ENCODE measurements at regions not wholly inside any gene's neighbourhood (a gene's known extent, or its start where the extent isn't known, plus 50 kb on each side); places are given as distances from the start of the nearest gene placed in this dataset.

DNA sequence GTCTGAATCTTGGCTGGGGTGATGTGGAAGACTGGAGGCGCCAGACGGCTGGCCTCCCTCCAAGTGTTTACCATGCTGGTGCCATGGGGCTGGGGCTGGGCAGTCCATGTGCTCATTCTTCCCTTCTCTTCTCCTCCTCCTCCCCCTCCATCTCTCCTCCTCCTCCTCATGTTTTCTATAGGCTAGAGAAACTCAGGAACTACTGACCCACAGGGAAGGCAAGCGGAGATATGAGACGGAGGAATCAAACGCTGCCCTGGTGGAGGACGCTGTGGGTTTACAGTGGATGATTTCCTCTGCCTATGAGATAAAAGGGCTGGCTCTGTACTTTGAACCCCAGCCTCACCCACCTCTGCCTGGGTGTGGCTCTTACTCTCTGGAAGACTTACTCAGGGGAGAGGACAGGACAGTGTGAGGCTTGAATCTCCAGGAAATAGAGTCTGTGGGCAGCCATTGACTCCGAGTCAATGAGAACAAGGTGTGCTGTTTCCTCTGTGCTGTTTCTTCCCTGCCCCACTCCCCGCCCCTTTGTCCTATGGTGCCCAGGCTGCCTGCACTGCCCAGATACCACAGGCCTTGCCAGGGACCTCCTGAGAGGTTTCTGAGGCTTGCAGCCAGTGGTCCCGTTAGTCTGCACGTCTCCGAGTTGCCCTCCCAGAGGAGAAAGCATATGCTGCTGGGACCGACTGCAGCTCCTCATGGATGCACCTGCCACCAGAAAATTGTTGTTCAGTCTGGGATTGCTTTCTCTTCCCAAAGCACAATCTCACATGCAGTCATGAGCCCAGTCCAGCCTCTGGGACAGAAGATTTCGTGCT is 132.6 kb upstream of the ARHGAP5 start:
- Histone ChIP-seq H3K9me3 (ENCODE audit: control insufficient read depth, insufficient read depth, low read length) (no peaks in the 10 kb centered on the region), H3K36me3 (ENCODE audit: control insufficient read depth, low read length) (no peaks in the 10 kb centered on the region), H3K27me3 (ENCODE audit: control insufficient read depth, low read length) (no peaks in the 10 kb centered on the region), H4K20me1 (ENCODE audit: control insufficient read depth, insufficient read depth, low read depth, low read length) (no peaks in the 10 kb centered on the region), H3K4me2 (ENCODE audit: low read length) (no peak overlapping the region), H3K4me3 (ENCODE audit: low read length) (no peak overlapping the region), H3K79me2 (ENCODE audit: control insufficient read depth, low read length) (no peaks in the 10 kb centered on the region), H3K4me1 (ENCODE audit: control insufficient read depth, low read length) (no peaks in the 10 kb centered on the region), H3F3A (ENCODE audit: control insufficient read depth, insufficient read depth) (no peaks in the 10 kb centered on the region), H3K27ac (ENCODE audit: low read depth, low read length) (no peak overlapping the region), H3K9me2 (replicated peaks; ENCODE audit: control insufficient read depth, low read length) (no peaks in the 10 kb centered on the region)
- no peak for TF ChIP-seq EZH2phosphoT487 (IDR thresholded peaks at IDR 0.05; ENCODE audit: borderline replicate concordance, low read length)
- TF ChIP-seq, protein P1, sequence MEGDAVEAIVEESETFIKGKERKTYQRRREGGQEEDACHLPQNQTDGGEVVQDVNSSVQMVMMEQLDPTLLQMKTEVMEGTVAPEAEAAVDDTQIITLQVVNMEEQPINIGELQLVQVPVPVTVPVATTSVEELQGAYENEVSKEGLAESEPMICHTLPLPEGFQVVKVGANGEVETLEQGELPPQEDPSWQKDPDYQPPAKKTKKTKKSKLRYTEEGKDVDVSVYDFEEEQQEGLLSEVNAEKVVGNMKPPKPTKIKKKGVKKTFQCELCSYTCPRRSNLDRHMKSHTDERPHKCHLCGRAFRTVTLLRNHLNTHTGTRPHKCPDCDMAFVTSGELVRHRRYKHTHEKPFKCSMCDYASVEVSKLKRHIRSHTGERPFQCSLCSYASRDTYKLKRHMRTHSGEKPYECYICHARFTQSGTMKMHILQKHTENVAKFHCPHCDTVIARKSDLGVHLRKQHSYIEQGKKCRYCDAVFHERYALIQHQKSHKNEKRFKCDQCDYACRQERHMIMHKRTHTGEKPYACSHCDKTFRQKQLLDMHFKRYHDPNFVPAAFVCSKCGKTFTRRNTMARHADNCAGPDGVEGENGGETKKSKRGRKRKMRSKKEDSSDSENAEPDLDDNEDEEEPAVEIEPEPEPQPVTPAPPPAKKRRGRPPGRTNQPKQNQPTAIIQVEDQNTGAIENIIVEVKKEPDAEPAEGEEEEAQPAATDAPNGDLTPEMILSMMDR (IDR thresholded peaks at IDR 0.05; ENCODE audit: low read depth, low read length, poor library complexity, severe bottlenecking) = no peak

DNA sequence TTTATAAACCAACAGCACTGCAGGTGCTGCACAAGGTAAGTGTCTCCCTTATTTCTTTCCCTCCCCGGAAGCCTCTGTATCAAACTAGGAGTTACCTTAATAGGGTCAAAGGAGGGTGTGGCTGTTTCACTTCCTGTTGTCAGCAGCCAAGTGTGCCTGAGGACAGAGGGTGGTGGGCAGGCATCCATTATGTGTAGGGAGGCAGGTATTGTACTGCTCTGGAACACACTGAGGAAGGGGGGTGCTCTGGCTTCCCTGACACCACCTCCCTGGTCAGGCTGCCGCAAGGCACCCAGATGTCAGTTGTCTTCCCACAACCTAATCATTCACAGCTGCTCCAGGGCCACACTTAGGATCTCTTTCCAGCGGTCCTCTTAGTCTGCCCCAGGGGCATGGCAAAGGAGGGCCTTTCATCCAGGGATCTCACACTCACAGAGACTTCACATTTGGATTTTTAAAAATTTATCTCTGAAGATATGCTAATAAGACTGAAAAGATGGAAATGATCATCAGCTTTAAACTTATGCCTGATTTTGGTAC is 132.0 kb upstream of the ARHGAP5 start:
- H3K36me3 ChIP-seq (ENCODE audit: control insufficient read depth, low read length) = no peaks in the 10 kb centered on the region
- H3K27me3 ChIP-seq (ENCODE audit: control insufficient read depth, low read length) = no peaks in the 10 kb centered on the region
- no peaks in the 10 kb centered on the region for H3K9me2 ChIP-seq (replicated peaks; ENCODE audit: control insufficient read depth, low read length)
- TF ChIP-seq, protein P1 (IDR thresholded peaks at IDR 0.05; ENCODE audit: low read depth, low read length, poor library complexity, severe bottlenecking) = no peak
- no peak for TF ChIP-seq EZH2phosphoT487 (IDR thresholded peaks at IDR 0.05; ENCODE audit: borderline replicate concordance, low read length)
- no peak overlapping the region for H3K4me2 ChIP-seq (ENCODE audit: low read length)
- H3K9me3 ChIP-seq (ENCODE audit: control insufficient read depth, insufficient read depth, low read length) = no peaks in the 10 kb centered on the region
- no peaks in the 10 kb centered on the region for H3K79me2 ChIP-seq (ENCODE audit: control insufficient read depth, low read length)
- H3K27ac ChIP-seq (ENCODE audit: low read depth, low read length) = no peak overlapping the region
- no peaks in the 10 kb centered on the region for H4K20me1 ChIP-seq (ENCODE audit: control insufficient read depth, insufficient read depth, low read depth, low read length)
- no peak overlapping the region for H3K4me3 ChIP-seq (ENCODE audit: low read length)
- no peaks in the 10 kb centered on the region for H3K4me1 ChIP-seq (ENCODE audit: control insufficient read depth, low read length)
- H3F3A ChIP-seq (ENCODE audit: control insufficient read depth, insufficient read depth) = no peaks in the 10 kb centered on the region

DNA sequence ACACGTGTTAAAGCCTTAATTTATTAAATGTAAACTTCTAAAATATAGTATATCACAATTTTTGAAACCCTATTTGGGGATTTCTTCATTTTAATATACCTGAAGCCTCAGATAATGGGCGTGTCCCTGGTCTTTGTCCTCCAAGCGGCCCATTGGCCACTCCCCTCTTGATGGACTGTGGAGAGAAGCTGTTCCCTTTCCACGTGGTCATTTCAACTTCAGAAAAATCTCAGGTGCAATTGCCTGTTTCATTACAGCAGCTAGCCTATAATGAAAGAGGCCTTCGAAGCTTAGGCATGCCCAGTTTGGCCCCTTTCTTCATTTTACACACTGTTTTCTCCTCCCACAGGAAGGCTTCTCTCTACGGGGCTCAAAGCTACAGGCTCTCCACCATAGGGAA is 131.4 kb upstream of the ARHGAP5 start:
- Histone ChIP-seq H3K27me3 (ENCODE audit: control insufficient read depth, low read length) (no peaks in the 10 kb centered on the region), H3K4me2 (ENCODE audit: low read length) (no peak overlapping the region), H3K36me3 (ENCODE audit: control insufficient read depth, low read length) (no peaks in the 10 kb centered on the region), H3K9me3 (ENCODE audit: control insufficient read depth, insufficient read depth, low read length) (no peaks in the 10 kb centered on the region), H3K4me1 (ENCODE audit: control insufficient read depth, low read length) (no peaks in the 10 kb centered on the region), H3K79me2 (ENCODE audit: control insufficient read depth, low read length) (no peaks in the 10 kb centered on the region), H4K20me1 (ENCODE audit: control insufficient read depth, insufficient read depth, low read depth, low read length) (no peaks in the 10 kb centered on the region), H3K9me2 (replicated peaks; ENCODE audit: control insufficient read depth, low read length) (no peaks in the 10 kb centered on the region), H3K27ac (ENCODE audit: low read depth, low read length) (no peak overlapping the region), H3K4me3 (ENCODE audit: low read length) (no peak overlapping the region), H3F3A (ENCODE audit: control insufficient read depth, insufficient read depth) (no peaks in the 10 kb centered on the region)
- TF ChIP-seq, protein P1 (IDR thresholded peaks at IDR 0.05; ENCODE audit: low read depth, low read length, poor library complexity, severe bottlenecking) = no peak
- no peak for TF ChIP-seq EZH2phosphoT487 (IDR thresholded peaks at IDR 0.05; ENCODE audit: borderline replicate concordance, low read length)

Measured in DOHH2 (cell line).